ENCODE measurements at regions not wholly inside any gene's neighbourhood (a gene's known extent, or its start where the extent isn't known, plus 50 kb on each side); places are given as distances from the start of the nearest gene placed in this dataset.
"Not testable (repeated sequence)": the region's sequence is repeated elsewhere in the genome, so short reads cannot be mapped to it uniquely, and the experiment has no call there.

DNA sequence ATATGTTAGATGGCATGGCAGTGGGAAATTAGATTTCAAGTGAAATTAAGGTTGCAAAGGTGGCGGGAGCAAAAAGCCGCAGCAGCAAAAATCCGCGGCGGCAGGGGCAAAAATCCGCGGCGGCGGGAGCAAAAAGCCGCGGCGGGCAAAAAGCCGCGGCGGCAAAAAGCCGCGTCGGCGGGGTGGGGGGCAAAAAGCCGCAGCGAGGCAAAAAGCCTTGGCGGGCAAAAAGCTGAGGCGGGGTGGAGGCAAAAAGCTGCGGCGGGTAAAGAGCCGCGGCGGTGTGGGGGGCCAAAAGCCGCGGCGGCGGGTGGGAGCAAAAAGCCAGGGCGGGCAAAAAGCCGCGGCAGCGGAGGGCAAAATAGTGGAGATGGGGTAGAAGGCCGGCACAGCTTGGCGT, 197.6 kb downstream of the TP53TG3 start:
- DNase-seq; intact Hi-C loops (cut with DNase I): not testable (repeated sequence)

DNA sequence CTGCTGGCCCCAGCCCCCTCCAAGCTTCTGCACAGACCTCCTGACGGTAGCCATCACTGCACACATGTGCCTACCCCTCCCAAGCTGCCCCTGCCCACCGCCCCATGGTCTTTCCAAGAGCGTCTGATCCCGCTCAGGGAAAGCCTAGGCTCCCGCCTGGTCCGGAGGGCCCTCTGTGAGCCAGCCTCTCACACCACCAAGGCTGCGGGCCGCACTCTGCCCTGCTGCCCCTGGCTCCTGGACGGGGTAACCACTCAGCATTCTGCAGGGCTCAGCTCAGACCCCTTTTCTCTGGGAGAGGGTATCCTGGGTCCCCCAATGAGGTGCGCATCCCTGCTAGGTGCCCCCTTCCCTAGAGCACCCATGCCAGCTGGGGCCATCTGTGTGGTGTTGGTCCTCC, 198.4 kb downstream of the TP53TG3 start:
- DNase-seq; intact Hi-C loops (cut with DNase I): not testable (repeated sequence)

DNA sequence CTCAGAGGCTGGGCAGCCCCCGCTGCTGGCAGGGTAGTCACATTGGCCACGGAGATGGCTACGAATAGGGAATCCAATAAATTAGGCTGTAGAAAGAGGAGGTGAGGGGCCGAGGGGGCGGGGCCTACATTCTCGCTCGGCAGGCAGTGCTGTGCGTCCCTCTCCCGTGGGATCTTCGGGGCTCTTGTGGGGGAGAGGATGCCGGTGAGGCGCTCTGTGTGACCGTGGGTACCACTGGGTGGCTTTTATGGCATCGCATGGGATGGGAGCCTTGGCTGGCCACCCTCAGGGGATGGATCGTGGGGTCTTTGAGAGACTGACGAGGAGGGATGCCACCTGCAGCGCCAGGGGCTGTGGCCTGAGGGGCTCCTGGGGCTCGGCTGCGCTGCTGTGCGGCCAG, 201.6 kb downstream of the TP53TG3 start:
- peak in 1 of 42 donors; percentile 12 for DNase-seq
- intact Hi-C loops (cut with DNase I), result not testable (repeated sequence)

DNA sequence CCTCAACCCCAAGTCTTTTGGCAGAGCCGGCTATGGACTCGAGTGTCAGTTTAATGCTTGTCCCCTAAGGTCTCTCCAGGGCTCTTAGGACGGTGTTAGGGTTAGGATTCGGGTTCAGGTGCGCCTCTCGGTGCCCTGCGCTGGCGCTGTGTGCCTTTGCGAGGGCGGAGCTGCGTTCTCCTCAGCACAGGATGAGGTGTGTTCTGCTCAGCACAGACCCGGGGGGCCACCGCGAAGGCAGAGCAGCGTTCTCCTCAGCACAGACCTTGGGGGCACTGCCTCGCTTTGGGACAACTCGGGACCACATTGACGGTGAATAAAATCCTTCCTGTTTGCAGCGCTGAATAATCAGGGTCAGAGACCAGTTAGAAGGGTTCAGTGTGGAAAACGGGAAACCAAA, 208.6 kb downstream of the TP53TG3D start:
- peak in 1 of 42 donors; percentile 0 for DNase-seq
- intact Hi-C loops (cut with DNase I), result not testable (repeated sequence)

DNA sequence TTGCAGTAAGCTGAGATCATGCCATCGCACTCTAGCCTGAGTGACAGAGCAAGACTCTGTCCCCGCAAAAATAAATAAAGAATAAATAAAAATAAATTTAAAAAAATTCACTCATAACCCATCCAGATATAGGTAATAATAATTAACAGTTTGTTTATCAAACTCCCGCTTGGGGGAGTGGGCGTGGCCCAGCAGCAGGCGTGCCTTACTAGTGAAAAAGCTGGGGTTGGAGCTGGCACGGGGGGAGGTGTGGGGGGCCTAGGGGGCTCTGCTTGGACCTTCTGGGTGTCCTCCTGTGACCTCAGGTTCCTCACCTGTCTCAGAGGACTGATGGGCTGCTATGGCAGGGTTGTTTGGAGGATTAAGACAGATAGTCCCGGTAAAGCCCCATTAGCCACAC, 207.9 kb downstream of the TP53TG3D start:
- peak in 2 of 42 donors; percentile 1 to 17 for DNase-seq

More for the DNA sequence above, 207.9 kb downstream of the TP53TG3D start:
- intact Hi-C loops (cut with DNase I), result not testable (repeated sequence)

Measured in head of caudate nucleus (tissue), 42 donors.